PFSK-1 (cell line): ENCODE measurements at regions not wholly inside any gene's neighbourhood (a gene's known extent, or its start where the extent isn't known, plus 50 kb on each side); places are given as distances from the start of the nearest gene placed in this dataset.

Source experiments
- FOXP2 ChIP-seq: optimal IDR thresholded peaks from 2 replicates; pipeline ENCODE3; 2011; ENCODE audit warnings: borderline replicate concordance, control low read depth, inconsistent platforms; ENCODE audit not compliant: insufficient read depth; ENCODE audit errors: extremely low read length, extremely low read depth
- POLR2AphosphoS5 ChIP-seq: IDR thresholded peaks from 2 replicates; pipeline ENCODE4 v1.6.1; 2012; ENCODE audit warnings: low read depth, mild to moderate bottlenecking, control low read depth, low read length, moderate library complexity
- SIN3A ChIP-seq: IDR thresholded peaks from 2 replicates; pipeline ENCODE4 v1.6.1; 2012; ENCODE audit warnings: mild to moderate bottlenecking, low read length, moderate library complexity, borderline replicate concordance; ENCODE audit not compliant: insufficient read depth
- TAF1 ChIP-seq: IDR thresholded peaks from 2 replicates; pipeline ENCODE4 v1.6.1; 2012; ENCODE audit warnings: low read length, control low read depth, borderline replicate concordance; ENCODE audit not compliant: insufficient read depth
- TF ChIP-seq, protein P1 (sequence below), 2 experiments: IDR thresholded peaks; 2 replicates each; pipeline versions ENCODE4 v1.6.1 to v1.8.0; 2011 to 2012; ENCODE audit warnings: low read depth in 2 of 2, low read length in 2 of 2, control low read depth in 1 of 2, inconsistent platforms in 1 of 2, mild to moderate bottlenecking in 1 of 2, moderate library complexity in 1 of 2; ENCODE audit not compliant: insufficient read depth in 1 of 2

DNA sequence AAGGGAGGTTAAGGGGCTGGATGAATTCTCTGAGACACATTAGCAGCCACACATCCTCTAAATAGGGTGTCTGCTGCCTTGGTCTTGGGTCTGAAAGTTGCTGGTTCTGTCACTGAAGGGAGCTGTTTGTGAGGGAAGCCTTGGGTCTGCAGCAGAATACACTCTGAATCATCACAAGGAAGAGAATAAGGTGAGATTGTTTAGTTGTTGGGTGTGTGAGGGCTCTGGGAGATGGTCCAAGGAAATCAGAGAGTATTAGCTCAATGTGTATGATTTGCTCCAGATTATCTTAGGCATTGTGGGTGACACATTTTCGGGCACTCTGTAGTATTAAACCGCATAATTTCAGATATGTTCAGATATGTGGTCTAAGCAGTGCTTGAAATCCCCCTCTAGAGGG is 548.5 kb downstream of the SLC4A3 start:
- TF ChIP-seq SIN3A = no peak
- TF ChIP-seq POLR2AphosphoS5 = no peak
- TF ChIP-seq, protein P1, sequence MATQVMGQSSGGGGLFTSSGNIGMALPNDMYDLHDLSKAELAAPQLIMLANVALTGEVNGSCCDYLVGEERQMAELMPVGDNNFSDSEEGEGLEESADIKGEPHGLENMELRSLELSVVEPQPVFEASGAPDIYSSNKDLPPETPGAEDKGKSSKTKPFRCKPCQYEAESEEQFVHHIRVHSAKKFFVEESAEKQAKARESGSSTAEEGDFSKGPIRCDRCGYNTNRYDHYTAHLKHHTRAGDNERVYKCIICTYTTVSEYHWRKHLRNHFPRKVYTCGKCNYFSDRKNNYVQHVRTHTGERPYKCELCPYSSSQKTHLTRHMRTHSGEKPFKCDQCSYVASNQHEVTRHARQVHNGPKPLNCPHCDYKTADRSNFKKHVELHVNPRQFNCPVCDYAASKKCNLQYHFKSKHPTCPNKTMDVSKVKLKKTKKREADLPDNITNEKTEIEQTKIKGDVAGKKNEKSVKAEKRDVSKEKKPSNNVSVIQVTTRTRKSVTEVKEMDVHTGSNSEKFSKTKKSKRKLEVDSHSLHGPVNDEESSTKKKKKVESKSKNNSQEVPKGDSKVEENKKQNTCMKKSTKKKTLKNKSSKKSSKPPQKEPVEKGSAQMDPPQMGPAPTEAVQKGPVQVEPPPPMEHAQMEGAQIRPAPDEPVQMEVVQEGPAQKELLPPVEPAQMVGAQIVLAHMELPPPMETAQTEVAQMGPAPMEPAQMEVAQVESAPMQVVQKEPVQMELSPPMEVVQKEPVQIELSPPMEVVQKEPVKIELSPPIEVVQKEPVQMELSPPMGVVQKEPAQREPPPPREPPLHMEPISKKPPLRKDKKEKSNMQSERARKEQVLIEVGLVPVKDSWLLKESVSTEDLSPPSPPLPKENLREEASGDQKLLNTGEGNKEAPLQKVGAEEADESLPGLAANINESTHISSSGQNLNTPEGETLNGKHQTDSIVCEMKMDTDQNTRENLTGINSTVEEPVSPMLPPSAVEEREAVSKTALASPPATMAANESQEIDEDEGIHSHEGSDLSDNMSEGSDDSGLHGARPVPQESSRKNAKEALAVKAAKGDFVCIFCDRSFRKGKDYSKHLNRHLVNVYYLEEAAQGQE (IDR thresholded peaks at IDR 0.05; ENCODE audit: insufficient read depth in 1 of 2, low read depth in 2 of 2, low read length in 2 of 2) = no peak
- TF ChIP-seq FOXP2 = no peak
- TF ChIP-seq TAF1 = no peak

DNA sequence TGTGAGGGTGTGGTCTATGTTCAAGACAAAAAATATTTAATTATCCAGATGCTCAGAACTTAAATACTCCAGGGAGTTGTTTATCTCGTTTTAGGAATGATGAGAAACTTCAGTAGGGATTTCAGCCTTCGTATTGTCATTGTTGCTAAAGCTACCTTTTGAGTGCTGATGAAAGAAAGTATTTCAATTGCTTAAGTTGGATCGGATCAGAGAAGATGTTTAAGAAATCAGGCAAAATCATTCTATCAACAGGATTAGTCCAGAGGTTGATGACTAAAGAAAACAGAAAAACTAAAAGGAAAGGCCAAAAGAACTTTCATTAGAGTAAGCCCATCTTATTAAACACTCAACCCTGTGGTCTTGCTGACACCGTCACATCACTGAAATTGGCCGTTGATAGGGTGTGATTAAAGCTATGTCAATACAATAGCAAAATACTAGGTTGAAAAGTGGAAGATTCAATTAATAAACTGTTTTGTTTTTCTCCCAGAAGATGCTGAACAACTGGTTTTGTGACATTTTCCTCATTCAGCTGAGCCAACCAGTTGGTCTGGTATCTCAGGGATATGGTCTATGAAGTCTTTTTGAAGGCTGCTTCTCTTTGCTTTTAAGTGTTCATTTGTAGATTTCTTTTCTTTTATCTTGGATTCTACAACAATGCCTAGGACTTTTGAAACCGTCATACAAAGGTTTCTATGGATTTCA is 551.7 kb downstream of the SLC4A3 start:
- TF ChIP-seq, protein P1 (IDR thresholded peaks at IDR 0.05; ENCODE audit: insufficient read depth in 1 of 2, low read depth in 2 of 2, low read length in 2 of 2) = no peak
- TF ChIP-seq SIN3A = no peak
- no peak for TF ChIP-seq FOXP2

DNA sequence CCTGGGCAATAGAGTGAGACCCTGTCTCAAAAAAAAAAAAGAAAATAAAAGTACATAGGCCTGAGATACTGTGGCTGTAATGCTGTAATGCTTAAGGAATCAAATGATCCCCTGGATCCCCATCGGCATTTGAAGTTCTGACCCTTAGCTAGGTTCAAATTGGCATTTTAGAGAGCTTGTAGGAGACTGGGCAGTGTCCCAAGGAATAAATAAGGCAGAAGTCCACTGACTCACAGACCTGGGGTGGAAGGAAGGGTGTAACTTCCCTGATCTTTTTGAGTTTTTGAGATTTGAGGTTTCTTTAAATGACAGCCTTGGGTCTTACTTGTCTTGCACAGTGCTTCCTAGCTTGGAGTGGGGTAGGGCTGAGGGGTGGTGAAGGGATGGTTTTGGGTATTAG is 553.7 kb downstream of the SLC4A3 start:
- TF ChIP-seq POLR2AphosphoS5 = no peak
- no peak for TF ChIP-seq FOXP2
- no peak for TF ChIP-seq SIN3A
- TF ChIP-seq, protein P1 (IDR thresholded peaks at IDR 0.05; ENCODE audit: insufficient read depth in 1 of 2, low read depth in 2 of 2, low read length in 2 of 2) = no peak
- no peak for TF ChIP-seq TAF1

- TF ChIP-seq SIN3A (no peak), FOXP2 (no peak), TAF1 (no peak), POLR2AphosphoS5 (no peak)
- TF ChIP-seq, protein P1 (IDR thresholded peaks at IDR 0.05; ENCODE audit: insufficient read depth in 1 of 2, low read depth in 2 of 2, low read length in 2 of 2) = no peak
Observed at GRCh38 chr2:220182790-220183189, 555.4 kb downstream of the SLC4A3 start.
